ENCODE measurements at regions not wholly inside any gene's neighbourhood (a gene's known extent, or its start where the extent isn't known, plus 50 kb on each side); places are given as distances from the start of the nearest gene placed in this dataset.

DNA sequence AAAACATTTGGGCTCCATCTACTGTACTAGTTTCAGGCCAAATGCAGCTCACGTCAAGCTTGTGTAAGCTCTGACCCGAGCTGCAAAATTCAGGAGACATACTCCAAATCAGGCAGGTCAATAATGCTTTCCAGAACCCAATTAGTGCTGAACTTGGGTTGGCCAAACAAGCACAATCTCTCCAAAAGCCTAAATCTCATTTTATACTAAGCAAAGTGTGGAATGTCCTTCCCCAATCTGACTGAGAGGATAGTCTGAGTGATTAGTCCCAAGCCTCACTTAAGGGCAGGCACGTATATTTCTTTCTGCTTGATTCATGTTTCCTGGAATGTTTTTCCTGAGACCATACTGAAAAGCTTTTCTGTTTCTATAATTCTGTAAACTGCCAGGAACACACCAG lies 79.9 kb downstream of the NKX6-1 start:
- TF ChIP-seq CTCF (conservative IDR thresholded peaks at IDR 0.05; ENCODE audit: low read length) = no peak
- H3K4me3 ChIP-seq (ENCODE audit: low read length) = no peak overlapping the region
- DNase-seq (ENCODE audit: low read depth) = no peak

DNA sequence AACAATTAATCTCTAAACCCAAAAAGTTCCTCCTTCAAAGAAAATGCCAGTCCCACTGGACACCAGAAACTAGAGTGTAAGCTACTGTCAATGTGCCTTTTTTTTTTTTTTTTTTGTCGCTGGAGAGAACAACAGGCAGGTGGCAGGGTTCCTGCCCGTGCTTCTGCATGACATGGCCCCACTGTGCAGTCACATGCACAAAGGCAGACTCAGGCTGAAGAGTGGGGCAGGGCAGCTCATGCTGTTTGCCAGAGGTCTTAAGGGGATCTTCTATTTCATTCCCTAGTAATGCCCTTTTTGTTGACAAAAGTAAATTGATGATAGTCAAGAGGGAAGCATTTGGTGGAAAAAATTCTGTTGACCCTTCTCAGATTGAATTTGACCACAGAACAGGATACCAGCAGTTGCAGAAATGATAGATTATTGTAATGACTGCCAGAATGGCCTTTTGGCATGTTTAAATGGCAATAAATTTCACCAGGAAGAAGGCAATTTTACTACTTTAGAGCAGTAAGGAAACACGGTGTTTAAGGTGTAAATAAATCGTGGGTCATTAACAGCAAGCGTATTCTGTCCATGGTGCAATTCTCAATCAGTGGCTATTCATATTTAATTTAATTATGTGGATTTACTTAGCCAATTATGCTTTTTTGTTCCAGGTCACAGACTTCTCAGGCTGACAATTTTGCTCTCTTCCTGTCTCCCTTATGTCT lies 80.9 kb downstream of the NKX6-1 start:
- DNase-seq (ENCODE audit: low read depth) = no peak
- no peak overlapping the region for H3K4me3 ChIP-seq (ENCODE audit: low read length)
- TF ChIP-seq CTCF (conservative IDR thresholded peaks at IDR 0.05; ENCODE audit: low read length) = no peak

GRCh38 chr4:84413976-84414375 lies 85.1 kb downstream of the NKX6-1 start:
- no peak overlapping the region for H3K4me3 ChIP-seq (ENCODE audit: low read length)
- TF ChIP-seq CTCF (conservative IDR thresholded peaks at IDR 0.05; ENCODE audit: low read length) = no peak
- DNase-seq (ENCODE audit: low read depth) = no peak

GRCh38 chr4:84413480-84413879 lies 85.6 kb downstream of the NKX6-1 start:
- TF ChIP-seq CTCF (conservative IDR thresholded peaks at IDR 0.05; ENCODE audit: low read length) = no peak
- no peak for DNase-seq (ENCODE audit: low read depth)
- H3K4me3 ChIP-seq (ENCODE audit: low read length) = no peak overlapping the region

DNA sequence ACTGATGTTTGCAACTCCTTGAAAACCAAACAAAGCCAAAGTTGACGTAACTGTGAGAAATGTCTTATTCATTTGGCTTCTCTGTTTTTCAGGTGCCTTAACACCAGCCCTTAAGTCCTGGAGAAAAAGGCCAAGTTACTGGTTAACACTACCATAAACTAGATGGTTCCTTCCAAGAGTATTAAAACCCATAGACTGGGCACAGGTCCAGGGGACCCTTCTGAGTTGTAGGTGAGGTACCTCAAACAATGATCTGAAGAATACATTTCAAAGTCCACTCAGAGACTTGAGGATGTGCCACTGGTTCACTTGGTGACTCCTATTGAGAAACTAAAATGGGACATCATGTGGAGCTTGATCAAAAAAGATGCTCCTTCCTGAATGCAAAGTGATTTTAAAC lies 87.0 kb downstream of the NKX6-1 start:
- TF ChIP-seq CTCF (conservative IDR thresholded peaks at IDR 0.05; ENCODE audit: low read length) = no peak
- no peak for DNase-seq (ENCODE audit: low read depth)
- H3K4me3 ChIP-seq (ENCODE audit: low read length) = no peak overlapping the region

GRCh38 chr4:84407554-84408407 lies 91.3 kb downstream of the NKX6-1 start:
- TF ChIP-seq CTCF (conservative IDR thresholded peaks at IDR 0.05; ENCODE audit: low read length) = no peak
- no peak for DNase-seq (ENCODE audit: low read depth)
- H3K4me3 ChIP-seq (ENCODE audit: low read length) = no peak overlapping the region

DNA sequence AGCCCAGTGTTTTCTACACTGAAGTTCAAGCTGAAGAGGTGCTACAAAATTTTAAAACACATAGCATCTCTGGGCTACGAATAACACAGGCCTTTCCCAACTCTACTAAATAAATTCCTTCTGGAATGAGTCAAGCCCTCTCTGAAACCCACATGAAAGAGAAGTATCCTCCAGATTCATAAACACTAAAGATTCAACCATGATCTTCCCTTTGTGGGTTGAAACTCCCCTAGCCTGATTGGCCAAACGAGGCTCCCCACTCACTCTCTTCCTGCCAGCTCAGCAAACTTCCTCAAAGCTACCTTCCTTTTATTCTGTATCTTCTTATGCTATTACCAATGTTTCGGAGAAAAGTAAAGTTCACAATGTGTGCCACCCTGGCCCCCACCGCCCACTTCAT lies 95.4 kb downstream of the NKX6-1 start:
- peak; percentile 54 for DNase-seq (ENCODE audit: low read depth)
- no peak for TF ChIP-seq CTCF (conservative IDR thresholded peaks at IDR 0.05; ENCODE audit: low read length)
- no peak overlapping the region for H3K4me3 ChIP-seq (ENCODE audit: low read length)
